Panc1 (cell line): ENCODE measurements at regions not wholly inside any gene's neighbourhood (a gene's known extent, or its start where the extent isn't known, plus 50 kb on each side); places are given as distances from the start of the nearest gene placed in this dataset.

Experiments
- ATAC-seq: fragments of 200-7000 bp; cut with Tn5 transposase; 2 replicates; pipeline ENCODE4 v1.9.1; 2020; ENCODE audit warnings: mild to moderate bottlenecking, moderate library complexity
- BruUV-seq: library from RNA; stranded (reverse); fragments of 400-500 nt; replicated peaks from 2 replicates; lab custom pipeline; 2021; lab: Mats Ljungman, UMichigan
- CTCF ChIA-PET: fragments of 300-600 bp; sonication (Branson Sonifier 250); formaldehyde crosslinking; loops from one replicate; lab custom pipeline; 2022; ENCODE audit warnings: antibody characterized with exemption; lab: Charles Lee
- POLR2A ChIA-PET: fragments of 300-600 bp; sonication (Branson Sonifier 250); formaldehyde crosslinking; loops from one replicate; lab custom pipeline; 2022; ENCODE audit warnings: antibody characterized with exemption; lab: Charles Lee
- DNase-seq: peaks from one replicate; pipeline ENCODE4 v3.0.0-alpha.2; 2010; ENCODE audit warnings: low read depth, low spot score
- H3K27ac ChIP-seq: 2 replicates; pipeline ENCODE4 v1.5.1; 2011; ENCODE audit warnings: mild to moderate bottlenecking, low read length, inconsistent platforms
- H3K27me3 ChIP-seq: fragments of 200-500 bp; sonication (Bioruptor generic); 2 replicates; pipeline ENCODE4 v1.6.0; 2014; ENCODE audit warnings: low read length, inconsistent platforms; ENCODE audit not compliant: control insufficient read depth, insufficient read depth
- H3K36me3 ChIP-seq: fragments of 200-500 bp; sonication (Bioruptor generic); 2 replicates; pipeline ENCODE4 v1.5.1; 2014; ENCODE audit warnings: inconsistent platforms, mild to moderate bottlenecking, low read length, moderate library complexity; ENCODE audit not compliant: control insufficient read depth, insufficient read depth
- H3K4me1 ChIP-seq: 2 replicates; pipeline ENCODE4 v1.5.1; 2011; ENCODE audit warnings: inconsistent platforms, mild to moderate bottlenecking, low read length, moderate library complexity; ENCODE audit not compliant: control insufficient read depth, insufficient read depth
- H3K4me3 ChIP-seq, 2 experiments: 2 replicates each; pipeline ENCODE4 v1.5.1; 2011 to 2012; ENCODE audit warnings: low read depth in 2 of 2, low read length in 2 of 2, mild to moderate bottlenecking in 2 of 2, inconsistent platforms in 1 of 2, moderate library complexity in 1 of 2
- H3K9me3 ChIP-seq: fragments of 200-500 bp; sonication (Bioruptor generic); 2 replicates; pipeline ENCODE4 v1.5.1; 2014; ENCODE audit warnings: low read depth, mild to moderate bottlenecking, inconsistent platforms, low read length, moderate library complexity; ENCODE audit not compliant: control insufficient read depth, insufficient read depth
- CTCF ChIP-seq: fragments of 450-650 bp; IDR thresholded peaks from 2 replicates; pipeline ENCODE4 v1.5.1; 2017; ENCODE audit warnings: mild to moderate bottlenecking
- POLR2AphosphoS5 ChIP-seq: IDR thresholded peaks from 2 replicates; pipeline ENCODE4 v1.6.1; 2012; ENCODE audit warnings: mild to moderate bottlenecking, low read depth, low read length, moderate library complexity
- REST ChIP-seq, 2 experiments: IDR thresholded peaks; 2 replicates each; pipeline ENCODE4 v1.6.1; 2011 to 2012; ENCODE audit warnings: low read depth in 2 of 2, control low read depth in 1 of 2, low read length in 1 of 2, mild to moderate bottlenecking in 1 of 2, moderate library complexity in 1 of 2; ENCODE audit not compliant: insufficient read depth in 1 of 2
- SIN3A ChIP-seq: IDR thresholded peaks from 2 replicates; pipeline ENCODE4 v1.6.1; 2012; ENCODE audit warnings: low read depth, mild to moderate bottlenecking, low read length, moderate library complexity, borderline replicate concordance; ENCODE audit not compliant: insufficient read depth
- TCF7L2 ChIP-seq: IDR thresholded peaks from 2 replicates; pipeline ENCODE4 v1.6.1; 2011; ENCODE audit warnings: mild to moderate bottlenecking, low read depth, low read length, inconsistent platforms
- in situ Hi-C: cut with HindIII; loops from 2 replicates; pipeline ENCODE4 v1.10.0; 2016; ENCODE audit warnings: low sequenced_read_pairs, low pct_unique_long_range_greater_than_20kb
- intact Hi-C: fragments of 100-400 bp; cut with micrococcal nuclease; formaldehyde crosslinking; loops from one replicate; pipeline ENCODE4 v1.10.0; 2022; ENCODE audit not compliant: unreplicated experiment

- ChIA-PET CTCF (no interaction called here), POLR2A (no interaction called here)
- in situ Hi-C loops (no loop called here), intact Hi-C loops (no loop called here)
- no TSS peak for BruUV-seq
- H3K9me3 ChIP-seq = no peaks in the 10 kb centered on the region
- no peaks in the 10 kb centered on the region for H3K4me1 ChIP-seq
- no peak overlapping the region for H3K27ac ChIP-seq
- H3K4me3 ChIP-seq = no peak overlapping the region
- no peak for ATAC-seq
- TF ChIP-seq CTCF = no peak
- TF ChIP-seq SIN3A = no peak
- TF ChIP-seq POLR2AphosphoS5 = no peak
- no peak for TF ChIP-seq REST (IDR thresholded peaks at IDR 0.05; ENCODE audit: insufficient read depth in 1 of 2, low read depth in 2 of 2, low read length in 1 of 2)
- no peak for TF ChIP-seq TCF7L2
- no peaks in the 10 kb centered on the region for H3K27me3 ChIP-seq
- DNase-seq = no peak
- no peaks in the 10 kb centered on the region for H3K36me3 ChIP-seq
Measured at GRCh38 chr13:90238413-90238812, 1109.1 kb upstream of the MIR17HG start.

GRCh38 chr13:90239130-90239529 is 1108.4 kb upstream of the MIR17HG start:
- Histone ChIP-seq H3K27ac (no peak overlapping the region), H3K4me1 (no peaks in the 10 kb centered on the region), H3K4me3 (no peak overlapping the region), H3K9me3 (no peaks in the 10 kb centered on the region), H3K36me3 (no peaks in the 10 kb centered on the region), H3K27me3 (no peaks in the 10 kb centered on the region)
- ChIA-PET CTCF (no interaction called here), POLR2A (no interaction called here)
- in situ Hi-C loops = no loop called here
- TF ChIP-seq REST (IDR thresholded peaks at IDR 0.05; ENCODE audit: insufficient read depth in 1 of 2, low read depth in 2 of 2, low read length in 1 of 2) (no peak), CTCF (no peak), SIN3A (no peak), TCF7L2 (no peak), POLR2AphosphoS5 (no peak)
- ATAC-seq (no peak), DNase-seq (no peak)
- no TSS peak for BruUV-seq
- intact Hi-C loops = no loop called here
